Activated CD4-positive, alpha-beta T cell treated with anti-CD3 and anti-CD28 coated beads for 36 hours (primary cell): ENCODE measurements at regions not wholly inside any gene's neighbourhood (a gene's known extent, or its start where the extent isn't known, plus 50 kb on each side); places are given as distances from the start of the nearest gene placed in this dataset.
"Not testable (repeated sequence)": the region's sequence is repeated elsewhere in the genome, so short reads cannot be mapped to it uniquely, and the experiment has no call there.

ENCODE experiments used
- ATAC-seq: fragments of 200-7000 bp; cut with Tn5 transposase; one replicate; pipeline ENCODE4 v1.10.0; 2021; ENCODE audit warnings: mild to moderate bottlenecking, moderate library complexity
- CTCF ChIA-PET: fragments of 350-600 bp; sonication (Branson Sonifier 250); formaldehyde crosslinking; loops from one replicate; lab custom pipeline; 2021; ENCODE audit warnings: antibody characterized with exemption; lab: Charles Lee
- POLR2A ChIA-PET: fragments of 350-600 bp; sonication (Branson Sonifier 250); formaldehyde crosslinking; loops from one replicate; lab custom pipeline; 2021; ENCODE audit warnings: antibody characterized with exemption, inconsistent platforms; lab: Charles Lee
- DNase-seq: peaks from one replicate; pipeline ENCODE4 v3.0.0-alpha.2; 2020
- H3K27ac Mint-ChIP-seq: one replicate; pipeline ENCODE4 v1.8.0; 2021; ENCODE audit warnings: mixed read lengths
- H3K27me3 Mint-ChIP-seq: one replicate; pipeline ENCODE4 v1.8.0; 2021; ENCODE audit warnings: mixed read lengths
- H3K36me3 Mint-ChIP-seq: one replicate; pipeline ENCODE4 v1.8.0; 2021; ENCODE audit warnings: low read depth, mixed read lengths
- H3K4me1 Mint-ChIP-seq: one replicate; pipeline ENCODE4 v1.8.0; 2021; ENCODE audit warnings: mixed read lengths
- H3K4me3 Mint-ChIP-seq: one replicate; pipeline ENCODE4 v1.8.0; 2021; ENCODE audit warnings: mild to moderate bottlenecking, moderate library complexity, mixed read lengths
- H3K9me3 Mint-ChIP-seq: one replicate; pipeline ENCODE4 v1.8.0; 2021; ENCODE audit warnings: low read depth, mixed read lengths
- intact Hi-C, 2 experiments: fragments of 100-400 bp; cut with DNase I in 1 of 2; cut with micrococcal nuclease in 1 of 2; formaldehyde crosslinking; loops; one replicate each; pipeline versions ENCODE4 v1.14.2 to v1.15.1; 2022 to 2024; cut with DNase I, micrococcal nuclease

DNA sequence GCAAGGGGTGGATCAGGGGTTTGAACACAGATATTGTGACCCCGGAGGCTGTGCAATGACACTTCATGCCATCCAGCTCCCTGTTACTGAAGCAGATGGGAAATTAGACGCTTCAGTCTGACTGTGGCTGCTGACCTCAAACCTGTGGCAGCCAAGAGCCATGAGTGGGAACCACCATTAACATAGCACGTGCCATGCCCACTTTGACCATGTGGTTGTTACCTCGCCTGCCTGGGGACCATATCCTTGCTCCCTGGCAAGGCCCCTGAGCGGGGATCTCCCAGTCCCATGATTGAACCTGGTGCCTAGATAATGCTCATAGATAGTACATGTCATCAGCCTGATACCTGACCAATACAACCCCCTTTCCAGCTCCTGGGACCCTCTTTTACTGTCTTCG lies 68.9 kb downstream of the CYP26B1 start:
- Mint-ChIP-seq H3K4me3 (no peak overlapping the region), H3K27me3 (peaks cover 9% of the 10 kb centered on the region), H3K4me1 (no peaks in the 10 kb centered on the region), H3K36me3 (peaks cover 3% of the 10 kb centered on the region), H3K27ac (no peak overlapping the region), H3K9me3 (peaks cover 16% of the 10 kb centered on the region)
- DNase-seq = no peak
- ChIA-PET POLR2A (no interaction called here), CTCF (no interaction called here)
- no peak for ATAC-seq
- intact Hi-C loops = no loop called here

GRCh38 chr2:72077702-72078169 lies 69.9 kb downstream of the CYP26B1 start:
- no peak for ATAC-seq
- H3K27me3 Mint-ChIP-seq = peaks cover 9% of the 10 kb centered on the region

DNA sequence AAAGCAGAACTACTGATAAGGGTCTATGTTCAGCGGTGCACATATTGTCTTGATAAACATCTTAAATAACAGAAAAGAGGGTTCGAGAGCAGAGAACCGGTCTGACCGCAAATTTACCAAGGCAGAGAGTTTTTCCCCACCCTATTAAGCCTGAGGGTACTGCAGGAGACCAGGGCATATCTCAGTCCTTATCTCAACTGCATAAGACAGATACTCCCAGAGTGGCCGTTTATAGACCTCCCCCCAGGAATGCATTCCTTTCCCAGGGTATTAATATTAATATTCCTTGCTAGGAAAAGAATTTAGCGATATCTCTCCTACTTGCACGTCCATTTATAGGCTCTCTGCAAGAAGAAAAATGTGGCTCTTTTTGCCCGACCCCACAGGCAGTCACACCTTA lies 74.3 kb downstream of the CYP26B1 start:
- POLR2A ChIA-PET = not testable (repeated sequence)

More at GRCh38 chr2:72077702-72078169, 69.9 kb downstream of the CYP26B1 start:
- peaks cover 23% of the 10 kb centered on the region for H3K9me3 Mint-ChIP-seq
- peaks cover 3% of the 10 kb centered on the region for H3K36me3 Mint-ChIP-seq
- ChIA-PET POLR2A (no interaction called here), CTCF (no interaction called here)
- H3K27ac Mint-ChIP-seq = no peak overlapping the region
- H3K4me1 Mint-ChIP-seq = no peaks in the 10 kb centered on the region
- no peak overlapping the region for H3K4me3 Mint-ChIP-seq
- intact Hi-C loops = no loop called here
- DNase-seq = no peak

DNA sequence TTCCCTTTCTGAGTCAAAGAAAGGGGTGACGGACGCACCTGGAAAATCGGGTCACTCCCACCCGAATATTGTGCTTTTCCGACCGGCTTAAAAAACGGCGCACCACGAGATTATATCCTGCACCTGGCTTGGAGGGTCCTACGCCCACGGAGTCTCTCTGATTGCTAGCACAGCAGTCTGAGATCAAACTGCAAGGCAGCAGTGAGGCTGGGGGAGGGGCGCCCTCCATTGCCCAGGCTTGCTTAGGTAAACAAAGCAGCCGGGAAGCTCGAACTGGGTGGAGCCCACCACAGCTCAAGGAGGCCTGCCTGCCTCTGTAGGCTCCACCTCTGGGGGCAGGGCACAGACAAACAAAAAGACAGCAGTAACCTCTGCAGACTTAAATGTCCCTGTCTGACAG lies 83.5 kb downstream of the CYP26B1 start:
- H3K4me1 Mint-ChIP-seq, intact Hi-C loops, H3K27ac Mint-ChIP-seq, H3K4me3 Mint-ChIP-seq, ATAC-seq, DNase-seq, H3K9me3 Mint-ChIP-seq, H3K27me3 Mint-ChIP-seq, CTCF ChIA-PET, POLR2A ChIA-PET, H3K36me3 Mint-ChIP-seq: not testable (repeated sequence)

More for the DNA sequence above, 74.3 kb downstream of the CYP26B1 start:
- H3K4me1 Mint-ChIP-seq, H3K4me3 Mint-ChIP-seq, H3K27ac Mint-ChIP-seq, intact Hi-C loops, ATAC-seq, DNase-seq, H3K27me3 Mint-ChIP-seq, CTCF ChIA-PET, H3K36me3 Mint-ChIP-seq: not testable (repeated sequence)
- peaks cover 25% of the 10 kb centered on the region for H3K9me3 Mint-ChIP-seq

GRCh38 chr2:72062336-72062735 lies 85.3 kb downstream of the CYP26B1 start:
- no peaks in the 10 kb centered on the region for H3K36me3 Mint-ChIP-seq
- ChIA-PET POLR2A (no interaction called here), CTCF (no interaction called here)
- H3K27me3 Mint-ChIP-seq = peaks cover 12% of the 10 kb centered on the region
- no peak overlapping the region for H3K4me3 Mint-ChIP-seq
- H3K9me3 Mint-ChIP-seq = peaks cover 2% of the 10 kb centered on the region
- ATAC-seq (no peak), DNase-seq (no peak)
- intact Hi-C loops = no loop called here
- no peak overlapping the region for H3K27ac Mint-ChIP-seq
- no peaks in the 10 kb centered on the region for H3K4me1 Mint-ChIP-seq

DNA sequence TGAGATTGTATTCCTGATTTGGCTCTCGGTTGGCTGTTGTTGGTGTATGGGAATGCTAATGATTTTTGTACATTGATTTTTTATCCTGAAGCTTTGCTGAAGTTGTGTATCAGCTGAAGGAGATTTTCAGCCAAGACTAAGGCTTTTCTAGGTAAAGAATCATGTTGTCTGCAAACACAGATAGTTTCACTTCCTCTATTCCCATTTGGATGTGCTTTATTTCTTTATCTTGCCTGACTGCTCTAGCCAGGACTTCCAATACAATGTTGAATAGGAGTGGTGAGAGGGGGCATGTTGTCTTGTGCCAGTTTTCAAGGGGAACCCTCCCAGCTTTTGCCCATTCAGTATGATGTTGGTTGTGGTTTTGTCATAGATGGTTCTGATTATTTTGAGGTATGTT lies 90.4 kb downstream of the CYP26B1 start:
- no peak overlapping the region for H3K27ac Mint-ChIP-seq
- intact Hi-C loops = no loop called here
- no peaks in the 10 kb centered on the region for H3K9me3 Mint-ChIP-seq
- H3K4me1 Mint-ChIP-seq = no peaks in the 10 kb centered on the region
- peaks cover 10% of the 10 kb centered on the region for H3K27me3 Mint-ChIP-seq
- DNase-seq = no peak
- POLR2A ChIA-PET = no interaction called here
- H3K36me3 Mint-ChIP-seq = no peaks in the 10 kb centered on the region
- H3K4me3 Mint-ChIP-seq = no peak overlapping the region
- no peak for ATAC-seq
- CTCF ChIA-PET = no interaction called here

DNA sequence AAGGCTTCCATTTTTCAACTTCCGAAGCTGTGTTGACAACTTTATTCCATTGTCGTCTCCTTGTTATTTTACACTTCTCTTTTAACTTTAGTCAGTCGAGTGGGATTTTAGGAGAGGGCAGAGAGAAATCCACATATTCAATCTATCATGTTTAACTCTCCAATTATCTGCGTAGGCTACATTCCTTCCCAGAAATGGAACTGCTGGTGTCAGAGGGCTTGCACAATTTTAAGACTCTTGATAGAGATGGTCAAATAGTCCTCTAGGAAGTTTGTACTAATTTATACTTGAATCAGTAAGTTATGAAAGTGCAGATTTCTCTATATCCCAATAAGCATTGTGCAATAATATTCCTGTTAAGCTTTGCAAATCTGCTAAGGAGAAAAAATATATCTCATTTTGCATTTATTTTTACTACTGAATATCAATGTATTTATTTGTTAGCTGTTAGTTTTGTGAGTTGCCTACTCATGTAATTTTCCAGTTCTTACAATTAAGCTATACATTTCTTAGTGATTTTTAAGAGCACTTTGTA lies 95.6 kb downstream of the CYP26B1 start:
- Mint-ChIP-seq H3K36me3 (no peaks in the 10 kb centered on the region), H3K4me1 (no peaks in the 10 kb centered on the region), H3K9me3 (peaks cover 7% of the 10 kb centered on the region), H3K27ac (no peak overlapping the region), H3K27me3 (peaks cover 3% of the 10 kb centered on the region), H3K4me3 (no peak overlapping the region)
- intact Hi-C loops = no loop called here
- DNase-seq = no peak
- no peak for ATAC-seq
- ChIA-PET CTCF (no interaction called here), POLR2A (no interaction called here)

DNA sequence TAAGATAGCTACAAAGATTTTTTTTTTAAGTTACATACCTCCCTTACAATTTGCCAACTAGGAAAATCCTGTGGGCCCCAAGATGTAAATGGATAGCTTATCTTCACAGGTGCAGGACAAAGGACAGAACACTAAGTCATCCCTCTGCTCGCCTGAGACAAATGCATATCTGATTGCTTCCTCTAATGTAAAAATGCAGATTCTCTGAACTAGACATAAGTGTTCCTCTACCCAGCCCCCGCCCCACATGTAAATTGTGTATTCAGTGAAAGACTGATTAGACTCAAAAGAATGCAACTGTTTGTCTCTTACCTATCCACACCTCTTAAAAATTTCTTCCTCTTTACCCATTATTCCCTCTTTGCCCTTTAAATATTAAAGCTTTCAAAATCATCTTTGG lies 96.5 kb downstream of the CYP26B1 start:
- ATAC-seq = no peak
- no peak for DNase-seq
- POLR2A ChIA-PET = no interaction called here
- no peaks in the 10 kb centered on the region for H3K4me1 Mint-ChIP-seq
- no peak overlapping the region for H3K4me3 Mint-ChIP-seq
- peaks cover 5% of the 10 kb centered on the region for H3K27me3 Mint-ChIP-seq
- intact Hi-C loops = no loop called here
- no peaks in the 10 kb centered on the region for H3K36me3 Mint-ChIP-seq
- CTCF ChIA-PET = no interaction called here
- peaks cover 7% of the 10 kb centered on the region for H3K9me3 Mint-ChIP-seq
- no peak overlapping the region for H3K27ac Mint-ChIP-seq

- intact Hi-C loops = no loop called here
- H3K36me3 Mint-ChIP-seq = no peaks in the 10 kb centered on the region
- H3K9me3 Mint-ChIP-seq = peaks cover 7% of the 10 kb centered on the region
Observed at GRCh38 chr2:72050734-72051133, 96.9 kb downstream of the CYP26B1 start.

GRCh38 chr2:72048881-72049477 lies 98.7 kb downstream of the CYP26B1 start:
- DNase-seq = no peak
- Mint-ChIP-seq H3K27ac (no peak overlapping the region), H3K4me1 (no peaks in the 10 kb centered on the region), H3K27me3 (peaks cover 6% of the 10 kb centered on the region), H3K36me3 (no peaks in the 10 kb centered on the region), H3K4me3 (no peak overlapping the region), H3K9me3 (peaks cover 11% of the 10 kb centered on the region)
- ATAC-seq = no peak
- CTCF ChIA-PET = no interaction called here
- POLR2A ChIA-PET = no interaction called here
- intact Hi-C loops = no loop called here

More at GRCh38 chr2:72050734-72051133, 96.9 kb downstream of the CYP26B1 start:
- Mint-ChIP-seq H3K4me3 (no peak overlapping the region), H3K27ac (no peak overlapping the region), H3K4me1 (no peaks in the 10 kb centered on the region), H3K27me3 (peaks cover 6% of the 10 kb centered on the region)
- no peak for DNase-seq
- ChIA-PET POLR2A (no interaction called here), CTCF (no interaction called here)
- no peak for ATAC-seq

- H3K9me3 Mint-ChIP-seq = peaks cover 20% of the 10 kb centered on the region
- H3K27ac Mint-ChIP-seq = no peak overlapping the region
- ChIA-PET POLR2A (no interaction called here), CTCF (no interaction called here)
- no peaks in the 10 kb centered on the region for H3K36me3 Mint-ChIP-seq
- intact Hi-C loops = no loop called here
- H3K4me1 Mint-ChIP-seq = no peaks in the 10 kb centered on the region
- ATAC-seq = no peak
- no peak for DNase-seq
- H3K27me3 Mint-ChIP-seq = peaks cover 12% of the 10 kb centered on the region
- no peak overlapping the region for H3K4me3 Mint-ChIP-seq
Observed at GRCh38 chr2:72043985-72044384, 103.7 kb downstream of the CYP26B1 start.

DNA sequence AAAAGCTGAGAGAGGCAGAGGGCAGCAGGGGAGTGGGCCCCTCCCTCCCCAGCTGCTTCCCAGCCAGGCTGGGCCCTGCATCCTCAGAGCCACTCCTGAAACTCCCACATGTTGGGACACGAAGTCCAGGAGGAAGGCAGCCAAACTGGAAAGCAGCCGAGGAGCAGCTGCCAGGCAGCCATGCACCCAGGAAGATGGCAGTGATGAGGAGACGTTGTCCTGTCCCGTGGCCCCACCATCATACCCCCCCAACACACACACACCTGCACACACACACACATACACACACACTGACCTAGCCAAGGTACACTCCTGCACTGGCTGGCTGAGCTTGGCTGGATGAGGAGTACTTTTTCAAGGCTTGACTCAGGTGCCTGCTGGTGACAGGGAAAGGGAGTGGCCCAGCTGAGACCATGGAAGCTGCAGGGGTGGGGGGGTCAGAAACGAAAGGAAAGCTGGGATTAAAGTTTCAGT lies 106.0 kb downstream of the CYP26B1 start:
- POLR2A ChIA-PET = no interaction called here

More for the DNA sequence above, 106.0 kb downstream of the CYP26B1 start:
- Mint-ChIP-seq H3K27ac (no peak overlapping the region), H3K27me3 (peaks cover 7% of the 10 kb centered on the region), H3K4me1 (no peaks in the 10 kb centered on the region), H3K36me3 (no peaks in the 10 kb centered on the region), H3K4me3 (no peak overlapping the region), H3K9me3 (peaks cover 13% of the 10 kb centered on the region)
- CTCF ChIA-PET = no interaction called here
- intact Hi-C loops = no loop called here
- ATAC-seq = no peak
- DNase-seq = no peak
